ENCODE measurements at regions not wholly inside any gene's neighbourhood (a gene's known extent, or its start where the extent isn't known, plus 50 kb on each side); places are given as distances from the start of the nearest gene placed in this dataset.

DNA sequence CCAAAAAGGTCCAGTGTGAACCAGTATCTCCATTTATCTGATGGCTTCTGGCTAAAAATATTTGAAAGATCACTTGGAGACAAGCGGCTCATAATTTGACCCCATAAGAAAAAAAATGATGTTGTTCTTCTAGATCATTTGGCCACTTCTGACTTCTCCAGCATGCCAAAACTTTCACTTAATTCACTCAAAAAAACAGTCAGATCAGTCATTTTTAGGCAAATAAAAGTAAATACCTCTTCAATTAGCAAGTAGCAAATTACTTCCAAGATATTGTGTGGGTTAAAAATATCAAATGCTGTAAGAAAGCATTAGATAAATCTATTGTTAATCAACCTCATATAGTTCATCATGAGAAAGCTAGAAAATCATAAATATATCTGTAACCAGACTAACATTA, 106.0 kb downstream of the ZC3H11B start:
- Histone ChIP-seq H3K9me1 (ENCODE audit: control insufficient read depth, extremely low read depth, insufficient read depth, low read length) (no peaks in the 10 kb centered on the region), H3K36me3 (ENCODE audit: control insufficient read depth in 2 of 2, extremely low read depth in 1 of 2, insufficient read depth in 2 of 2, low read length in 2 of 2) (no peaks in the 10 kb centered on the region), H3K4me3 (ENCODE audit: control insufficient read depth in 2 of 3, extremely low read depth in 1 of 3, insufficient read depth in 2 of 3, low read depth in 1 of 3, low read length in 3 of 3) (no peak overlapping the region), H3K27ac (ENCODE audit: control insufficient read depth, insufficient read depth, low read length) (no peak overlapping the region), H3K4me1 (ENCODE audit: control insufficient read depth, extremely low read depth, insufficient read depth, low read length) (no peaks in the 10 kb centered on the region), H3K9me3 (ENCODE audit: control insufficient read depth, low read depth, low read length) (no peaks in the 10 kb centered on the region), H3K9ac (ENCODE audit: control insufficient read depth, extremely low read depth, insufficient read depth, low read length) (no peak overlapping the region), H4K20me1 (ENCODE audit: control insufficient read depth, extremely low read depth, insufficient read depth, low read length) (no peaks in the 10 kb centered on the region), H3K4me2 (ENCODE audit: control insufficient read depth, extremely low read depth, insufficient read depth, low read depth, low read length) (no peak overlapping the region), H3K79me2 (ENCODE audit: control insufficient read depth, insufficient read depth, low read length) (no peaks in the 10 kb centered on the region), H2AFZ (ENCODE audit: control insufficient read depth, low read length) (no peak overlapping the region), H3K27me3 (ENCODE audit: control insufficient read depth, extremely low read depth, insufficient read depth, low read length) (no peaks in the 10 kb centered on the region)
- dilution Hi-C loops (cut with MboI; ENCODE audit: extremely low pct_ligation_motif_present, low sequenced_read_pairs) = no loop called here
- FAIRE-seq = no peak
- no peak for DNase-seq (ENCODE audit: low read depth, low spot score)
- no peak for TF ChIP-seq EZH2 (IDR thresholded peaks at IDR 0.05; ENCODE audit: low read length)
- TF ChIP-seq, protein P1, sequence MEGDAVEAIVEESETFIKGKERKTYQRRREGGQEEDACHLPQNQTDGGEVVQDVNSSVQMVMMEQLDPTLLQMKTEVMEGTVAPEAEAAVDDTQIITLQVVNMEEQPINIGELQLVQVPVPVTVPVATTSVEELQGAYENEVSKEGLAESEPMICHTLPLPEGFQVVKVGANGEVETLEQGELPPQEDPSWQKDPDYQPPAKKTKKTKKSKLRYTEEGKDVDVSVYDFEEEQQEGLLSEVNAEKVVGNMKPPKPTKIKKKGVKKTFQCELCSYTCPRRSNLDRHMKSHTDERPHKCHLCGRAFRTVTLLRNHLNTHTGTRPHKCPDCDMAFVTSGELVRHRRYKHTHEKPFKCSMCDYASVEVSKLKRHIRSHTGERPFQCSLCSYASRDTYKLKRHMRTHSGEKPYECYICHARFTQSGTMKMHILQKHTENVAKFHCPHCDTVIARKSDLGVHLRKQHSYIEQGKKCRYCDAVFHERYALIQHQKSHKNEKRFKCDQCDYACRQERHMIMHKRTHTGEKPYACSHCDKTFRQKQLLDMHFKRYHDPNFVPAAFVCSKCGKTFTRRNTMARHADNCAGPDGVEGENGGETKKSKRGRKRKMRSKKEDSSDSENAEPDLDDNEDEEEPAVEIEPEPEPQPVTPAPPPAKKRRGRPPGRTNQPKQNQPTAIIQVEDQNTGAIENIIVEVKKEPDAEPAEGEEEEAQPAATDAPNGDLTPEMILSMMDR (optimal IDR thresholded peaks at IDR 0.05 in 1 of 3, IDR thresholded peaks at IDR 0.05 in 1 of 3, conservative IDR thresholded peaks at IDR 0.05 in 1 of 3; ENCODE audit: extremely low read depth in 1 of 3, insufficient read depth in 2 of 3, low read length in 3 of 3) = no peak

- no peaks in the 10 kb centered on the region for H3K79me2 ChIP-seq (ENCODE audit: control insufficient read depth, insufficient read depth, low read length)
- H3K27me3 ChIP-seq (ENCODE audit: control insufficient read depth, extremely low read depth, insufficient read depth, low read length) = no peaks in the 10 kb centered on the region
- TF ChIP-seq EZH2 (IDR thresholded peaks at IDR 0.05; ENCODE audit: low read length) = no peak
- TF ChIP-seq, protein P1 (optimal IDR thresholded peaks at IDR 0.05 in 1 of 3, IDR thresholded peaks at IDR 0.05 in 1 of 3, conservative IDR thresholded peaks at IDR 0.05 in 1 of 3; ENCODE audit: extremely low read depth in 1 of 3, insufficient read depth in 2 of 3, low read length in 3 of 3) = no peak
- dilution Hi-C loops (cut with MboI; ENCODE audit: extremely low pct_ligation_motif_present, low sequenced_read_pairs) = no loop called here
- no peaks in the 10 kb centered on the region for H3K36me3 ChIP-seq (ENCODE audit: control insufficient read depth in 2 of 2, extremely low read depth in 1 of 2, insufficient read depth in 2 of 2, low read length in 2 of 2)
- no peaks in the 10 kb centered on the region for H3K9me1 ChIP-seq (ENCODE audit: control insufficient read depth, extremely low read depth, insufficient read depth, low read length)
- no peaks in the 10 kb centered on the region for H4K20me1 ChIP-seq (ENCODE audit: control insufficient read depth, extremely low read depth, insufficient read depth, low read length)
- no peaks in the 10 kb centered on the region for H3K9me3 ChIP-seq (ENCODE audit: control insufficient read depth, low read depth, low read length)
- DNase-seq (ENCODE audit: low read depth, low spot score) (no peak), FAIRE-seq (no peak)
- H3K27ac ChIP-seq (ENCODE audit: control insufficient read depth, insufficient read depth, low read length) = no peak overlapping the region
- H3K4me2 ChIP-seq (ENCODE audit: control insufficient read depth, extremely low read depth, insufficient read depth, low read depth, low read length) = no peak overlapping the region
- no peak overlapping the region for H2AFZ ChIP-seq (ENCODE audit: control insufficient read depth, low read length)
- H3K9ac ChIP-seq (ENCODE audit: control insufficient read depth, extremely low read depth, insufficient read depth, low read length) = no peak overlapping the region
- no peak overlapping the region for H3K4me3 ChIP-seq (ENCODE audit: control insufficient read depth in 2 of 3, extremely low read depth in 1 of 3, insufficient read depth in 2 of 3, low read depth in 1 of 3, low read length in 3 of 3)
- H3K4me1 ChIP-seq (ENCODE audit: control insufficient read depth, extremely low read depth, insufficient read depth, low read length) = no peaks in the 10 kb centered on the region
Observed at GRCh38 chr1:219506473-219506899, 106.4 kb downstream of the ZC3H11B start.
